Bronchial epithelial cell (primary cell): ENCODE measurements at regions not wholly inside any gene's neighbourhood (a gene's known extent, or its start where the extent isn't known, plus 50 kb on each side); places are given as distances from the start of the nearest gene placed in this dataset.

Experiments
- DNase-seq: peaks from one replicate; pipeline ENCODE4 v3.0.0-alpha.2; 2010; ENCODE audit warnings: low read depth
- FAIRE-seq: peaks from 2 replicates; lab custom pipeline; 2011; peaks lifted over from hg19 to GRCh38; lab: Jason Lieb, UNC
- H3K27me3 ChIP-seq: 2 replicates; pipeline ENCODE4 v1.5.1; 2011; ENCODE audit warnings: low read length; ENCODE audit not compliant: control insufficient read depth, insufficient read depth
- H3K36me3 ChIP-seq: 2 replicates; pipeline ENCODE4 v1.5.1; 2011; ENCODE audit warnings: low read length; ENCODE audit not compliant: control insufficient read depth, insufficient read depth
- H3K4me3 ChIP-seq: 2 replicates; pipeline ENCODE4 v1.5.1; 2011; ENCODE audit warnings: mild to moderate bottlenecking, low read depth, low read length, control low read depth
- TF ChIP-seq, protein P1 (sequence below): IDR thresholded peaks from 2 replicates; pipeline ENCODE4 v1.5.1; 2011; ENCODE audit warnings: mild to moderate bottlenecking, moderate library complexity, low read length, control low read depth, inconsistent platforms; ENCODE audit not compliant: insufficient read depth, severe bottlenecking

DNA sequence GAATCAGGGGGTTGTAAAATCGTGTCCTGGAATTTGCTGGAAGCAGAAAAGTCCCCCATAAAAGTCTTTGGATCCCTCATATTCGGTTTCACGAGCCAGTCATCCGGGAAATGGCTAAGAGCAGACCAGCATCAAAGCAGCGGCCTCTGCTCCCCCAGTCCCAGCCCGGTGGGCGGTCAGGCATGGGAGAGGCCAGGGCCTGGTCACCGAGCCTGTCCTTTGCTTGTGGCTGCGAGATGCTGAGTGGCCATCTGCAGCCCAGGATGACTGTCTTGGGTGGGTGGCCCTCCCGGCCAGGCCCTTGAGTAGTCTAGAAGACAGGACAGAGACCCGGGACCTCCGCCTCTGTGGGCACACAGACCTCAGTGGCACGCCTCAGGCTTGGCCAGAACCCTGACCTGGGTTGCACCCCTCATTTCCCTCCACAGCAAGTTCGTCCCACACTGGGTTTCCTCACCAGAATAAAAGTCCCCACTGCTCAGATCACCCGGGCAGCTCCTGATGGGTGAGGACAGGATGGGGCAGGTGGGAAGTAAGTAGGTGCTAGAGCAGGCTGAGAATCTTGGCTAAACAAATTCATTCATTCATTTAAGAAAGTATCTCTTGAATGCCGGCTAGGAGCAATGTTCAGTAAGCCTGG lies 172.1 kb downstream of the BMP7 start:
- Histone ChIP-seq H3K27me3 (no peaks in the 10 kb centered on the region), H3K4me3 (no peak overlapping the region), H3K36me3 (no peaks in the 10 kb centered on the region)
- FAIRE-seq (no peak), DNase-seq (no peak)
- TF ChIP-seq, protein P1, sequence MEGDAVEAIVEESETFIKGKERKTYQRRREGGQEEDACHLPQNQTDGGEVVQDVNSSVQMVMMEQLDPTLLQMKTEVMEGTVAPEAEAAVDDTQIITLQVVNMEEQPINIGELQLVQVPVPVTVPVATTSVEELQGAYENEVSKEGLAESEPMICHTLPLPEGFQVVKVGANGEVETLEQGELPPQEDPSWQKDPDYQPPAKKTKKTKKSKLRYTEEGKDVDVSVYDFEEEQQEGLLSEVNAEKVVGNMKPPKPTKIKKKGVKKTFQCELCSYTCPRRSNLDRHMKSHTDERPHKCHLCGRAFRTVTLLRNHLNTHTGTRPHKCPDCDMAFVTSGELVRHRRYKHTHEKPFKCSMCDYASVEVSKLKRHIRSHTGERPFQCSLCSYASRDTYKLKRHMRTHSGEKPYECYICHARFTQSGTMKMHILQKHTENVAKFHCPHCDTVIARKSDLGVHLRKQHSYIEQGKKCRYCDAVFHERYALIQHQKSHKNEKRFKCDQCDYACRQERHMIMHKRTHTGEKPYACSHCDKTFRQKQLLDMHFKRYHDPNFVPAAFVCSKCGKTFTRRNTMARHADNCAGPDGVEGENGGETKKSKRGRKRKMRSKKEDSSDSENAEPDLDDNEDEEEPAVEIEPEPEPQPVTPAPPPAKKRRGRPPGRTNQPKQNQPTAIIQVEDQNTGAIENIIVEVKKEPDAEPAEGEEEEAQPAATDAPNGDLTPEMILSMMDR, result no peak

DNA sequence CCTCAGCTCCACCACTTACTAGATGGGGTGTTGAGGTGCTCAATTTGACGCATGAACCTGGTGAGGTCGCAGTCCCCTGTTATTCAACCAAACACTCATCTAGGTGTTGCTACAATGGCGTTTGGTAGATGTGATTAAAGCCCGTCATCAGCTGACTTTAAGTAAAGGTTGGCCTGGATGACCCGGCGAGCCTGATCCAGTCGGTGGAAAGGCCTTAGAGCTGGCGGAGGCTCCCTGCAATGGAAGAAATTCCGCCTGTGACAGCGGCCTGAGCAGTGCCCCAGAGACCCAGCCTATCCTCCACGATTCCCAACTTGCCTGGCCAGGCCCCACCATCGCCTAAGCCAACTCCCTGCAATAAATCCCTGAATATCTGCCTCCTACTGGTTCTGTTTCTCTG lies 171.4 kb downstream of the BMP7 start:
- Histone ChIP-seq H3K27me3 (no peaks in the 10 kb centered on the region), H3K4me3 (no peak overlapping the region), H3K36me3 (no peaks in the 10 kb centered on the region)
- DNase-seq (no peak), FAIRE-seq (no peak)
- TF ChIP-seq, protein P1, result no peak

DNA sequence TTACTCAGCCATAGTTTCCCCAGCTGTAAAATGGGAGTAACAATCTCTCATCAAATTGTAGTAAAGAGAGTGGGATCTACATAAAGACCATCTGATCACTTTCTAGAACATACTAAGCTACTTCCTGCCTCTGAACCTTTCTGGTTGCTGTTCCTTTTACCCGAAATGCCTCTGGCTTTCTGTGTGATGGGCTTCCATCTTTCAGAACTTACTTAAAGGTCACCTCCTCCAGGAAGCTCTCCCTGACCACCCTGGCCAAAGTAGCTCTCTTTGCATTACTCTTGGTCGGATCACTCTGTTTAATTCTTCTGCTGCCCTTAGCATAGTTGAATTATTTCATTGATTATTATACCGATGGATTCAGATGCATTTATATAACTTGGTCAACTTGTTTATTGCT lies 171.0 kb downstream of the BMP7 start:
- FAIRE-seq, result no peak
- TF ChIP-seq, protein P1, result no peak
- Histone ChIP-seq H3K27me3 (no peaks in the 10 kb centered on the region), H3K36me3 (no peaks in the 10 kb centered on the region), H3K4me3 (no peak overlapping the region)
- DNase-seq, result no peak

DNA sequence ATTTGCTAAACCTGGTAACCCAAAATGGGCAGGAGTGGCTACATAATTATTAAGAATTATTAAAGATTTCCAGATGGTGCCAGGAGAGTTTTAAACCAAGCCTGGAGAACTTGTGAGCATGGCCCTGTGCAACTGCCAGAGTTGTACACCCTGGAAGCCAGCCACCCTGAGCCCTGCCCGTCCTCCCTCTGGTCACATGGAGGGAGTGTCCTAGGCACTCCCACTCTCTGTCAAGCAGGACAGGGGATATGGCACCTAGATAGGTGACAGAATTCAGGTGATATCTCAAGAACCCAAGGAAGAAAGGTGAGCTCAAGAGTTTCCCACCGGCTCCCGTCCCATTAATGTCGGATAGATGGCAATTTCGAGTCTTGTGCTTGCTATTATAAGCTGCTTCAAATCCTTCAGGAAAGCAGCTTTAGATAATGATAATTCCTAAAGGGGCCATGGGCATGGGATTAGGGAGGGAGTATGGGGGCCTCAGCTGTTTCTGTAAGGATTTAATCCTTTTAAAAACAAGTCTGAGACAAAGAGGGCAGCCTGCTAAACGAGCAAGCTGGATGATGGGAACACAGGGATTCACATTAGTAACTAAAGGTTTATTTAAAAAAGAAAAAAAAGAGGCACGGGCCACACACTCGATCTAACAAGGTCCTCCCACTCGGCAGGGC lies 169.1 kb downstream of the BMP7 start:
- TF ChIP-seq, protein P1, result no peak
- no peaks in the 10 kb centered on the region for H3K27me3 ChIP-seq
- DNase-seq, result no peak
- H3K4me3 ChIP-seq, result no peak overlapping the region
- no peaks in the 10 kb centered on the region for H3K36me3 ChIP-seq
- FAIRE-seq, result no peak

DNA sequence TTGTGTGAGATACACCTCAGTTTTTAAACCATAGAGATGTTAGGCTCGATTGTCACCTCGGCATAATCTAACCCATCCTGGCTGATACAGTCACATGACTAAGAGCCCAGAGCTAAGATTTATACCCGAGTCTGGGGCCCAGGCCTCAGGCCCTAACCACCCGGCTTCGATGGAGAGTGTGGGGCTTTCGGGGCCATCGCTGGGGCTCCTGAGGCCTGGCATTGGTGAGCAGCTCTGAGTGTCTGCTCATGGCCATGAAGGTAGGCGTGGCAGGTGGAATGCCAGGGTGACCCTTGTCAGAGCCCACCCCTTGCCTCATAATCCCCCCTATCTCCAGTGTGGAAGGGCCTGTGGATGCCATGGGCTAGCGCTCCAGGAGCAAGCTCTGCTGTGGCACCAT lies 164.3 kb downstream of the BMP7 start:
- Histone ChIP-seq H3K36me3 (no peaks in the 10 kb centered on the region), H3K27me3 (no peaks in the 10 kb centered on the region), H3K4me3 (no peak overlapping the region)
- DNase-seq, result no peak
- TF ChIP-seq, protein P1, result no peak
- FAIRE-seq, result no peak

DNA sequence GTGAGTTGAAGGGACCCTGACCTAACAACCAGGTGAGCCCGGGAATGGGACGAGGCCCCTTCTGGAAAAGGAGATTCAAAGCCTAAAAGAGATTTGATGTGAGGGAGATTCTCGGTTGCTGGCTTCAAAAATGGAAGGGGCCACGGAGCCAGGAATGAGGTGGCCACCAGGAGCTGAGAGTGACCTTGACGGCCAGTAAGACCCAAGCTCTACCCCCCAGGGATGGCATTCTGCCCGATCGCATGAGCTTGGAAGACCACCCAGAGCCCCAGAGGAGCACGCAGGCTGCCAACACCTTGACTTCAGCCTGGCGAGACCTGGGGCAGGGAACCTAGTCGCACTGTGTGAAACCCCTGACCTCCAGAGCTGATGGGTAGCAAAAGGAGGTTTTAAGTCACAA lies 163.9 kb downstream of the BMP7 start:
- no peak overlapping the region for H3K4me3 ChIP-seq
- DNase-seq (no peak), FAIRE-seq (peak; percentile 32)
- no peaks in the 10 kb centered on the region for H3K27me3 ChIP-seq
- H3K36me3 ChIP-seq, result no peaks in the 10 kb centered on the region
- TF ChIP-seq, protein P1, result no peak
